KMS-11 (cell line): ENCODE measurements at regions not wholly inside any gene's neighbourhood (a gene's known extent, or its start where the extent isn't known, plus 50 kb on each side); places are given as distances from the start of the nearest gene placed in this dataset.
A peak's percentile ranks its signal among the peaks of the same experiment; 100 is the strongest.

Experiments used
- H2AFZ ChIP-seq: fragments of 200-600 bp; sonication (generic); 2 replicates; pipeline ENCODE4 v1.6.1; 2016; ENCODE audit warnings: antibody characterized with exemption, mixed run types, low read depth
- H3K27ac ChIP-seq: fragments of 200-600 bp; sonication (generic); 2 replicates; pipeline ENCODE4 v1.6.1; 2016; ENCODE audit warnings: mild to moderate bottlenecking, mixed run types
- H3K27me3 ChIP-seq: fragments of 200-600 bp; sonication (generic); 2 replicates; pipeline ENCODE4 v1.6.1; 2017; ENCODE audit warnings: mild to moderate bottlenecking, low read depth, mixed run types, moderate library complexity; ENCODE audit not compliant: insufficient read depth
- H3K36me3 ChIP-seq: fragments of 200-600 bp; sonication (generic); 2 replicates; pipeline ENCODE4 v1.6.1; 2017; ENCODE audit warnings: mild to moderate bottlenecking, mixed run types; ENCODE audit not compliant: insufficient read depth
- H3K4me1 ChIP-seq: fragments of 200-600 bp; sonication (generic); 2 replicates; pipeline ENCODE4 v1.6.1; 2016; ENCODE audit warnings: mild to moderate bottlenecking, low read depth, mixed run types; ENCODE audit not compliant: poor library complexity, severe bottlenecking
- H3K4me2 ChIP-seq: fragments of 200-600 bp; sonication (generic); 2 replicates; pipeline ENCODE4 v1.7.0; 2016; ENCODE audit warnings: mild to moderate bottlenecking, mixed run types
- H3K4me3 ChIP-seq: fragments of 200-600 bp; sonication (generic); IDR thresholded peaks from 2 replicates; pipeline ENCODE4 v1.6.1; 2017; ENCODE audit warnings: low read depth, low read length, mixed read lengths; ENCODE audit not compliant: insufficient read depth
- H3K79me2 ChIP-seq: fragments of 200-600 bp; sonication (generic); 2 replicates; pipeline ENCODE4 v1.6.1; 2016; ENCODE audit warnings: low read depth, mixed run types; ENCODE audit not compliant: insufficient read depth
- H3K9ac ChIP-seq: fragments of 200-600 bp; sonication (generic); 2 replicates; pipeline ENCODE4 v1.6.1; 2016; ENCODE audit warnings: mild to moderate bottlenecking, mixed run types
- H4K20me1 ChIP-seq: fragments of 200-600 bp; sonication (generic); 2 replicates; pipeline ENCODE4 v1.6.1; 2016; ENCODE audit warnings: mild to moderate bottlenecking, mixed run types; ENCODE audit not compliant: insufficient read depth
- CTCF ChIP-seq: fragments of 200-600 bp; sonication (generic); conservative IDR thresholded peaks from 2 replicates; pipeline ENCODE4 v1.6.1; 2017; ENCODE audit warnings: low read depth, mild to moderate bottlenecking, antibody characterized with exemption, low read length, moderate library complexity, mixed read lengths

- H3K4me1 ChIP-seq, result peaks cover 28% of the 10 kb centered on the region
- no peak overlapping the region for H3K4me3 ChIP-seq
- no peak for TF ChIP-seq CTCF
- H3K36me3 ChIP-seq, result peaks cover 10% of the 10 kb centered on the region; the same call in 1 of the 2 replicates
- H3K79me2 ChIP-seq, result peaks cover 47% of the 10 kb centered on the region
- H3K27me3 ChIP-seq, result no peaks in the 10 kb centered on the region
- H4K20me1 ChIP-seq, result no peaks in the 10 kb centered on the region
- H3K9ac ChIP-seq, result peak overlapping the region; percentile 100
- H3K4me2 ChIP-seq, result peak overlapping the region; percentile 67
- no peak overlapping the region for H2AFZ ChIP-seq
- peak overlapping the region; percentile 96 for H3K27ac ChIP-seq
These were observed 100.6 kb upstream of the PRSS16 start for GRCh38 chr6:27146706-27147505.

- Histone ChIP-seq H3K36me3 (peaks cover 4% of the 10 kb centered on the region; the same call in 1 of the 2 replicates), H3K4me3 (no peak overlapping the region), H3K27me3 (no peaks in the 10 kb centered on the region), H2AFZ (no peak overlapping the region), H4K20me1 (no peaks in the 10 kb centered on the region), H3K9ac (peak overlapping the region; percentile 100; the same call in 1 of the 2 replicates), H3K79me2 (peaks cover 32% of the 10 kb centered on the region), H3K27ac (peak overlapping the region; percentile 96; the same call in 1 of the 2 replicates), H3K4me2 (peak overlapping the region; percentile 57; the same call in 1 of the 2 replicates), H3K4me1 (peaks cover 26% of the 10 kb centered on the region)
- no peak for TF ChIP-seq CTCF
These were observed 99.1 kb upstream of the PRSS16 start for GRCh38 chr6:27148404-27148795.

GRCh38 chr6:27149150-27149549 lies 98.4 kb upstream of the PRSS16 start:
- peak overlapping the region; percentile 96; the same call in 1 of the 2 replicates for H3K27ac ChIP-seq
- H3K4me1 ChIP-seq, result peaks cover 22% of the 10 kb centered on the region
- no peaks in the 10 kb centered on the region for H4K20me1 ChIP-seq
- H3K36me3 ChIP-seq, result peaks cover 4% of the 10 kb centered on the region; the same call in 1 of the 2 replicates
- no peak overlapping the region; the same call in 1 of the 2 replicates for H3K4me2 ChIP-seq
- no peak overlapping the region for H3K9ac ChIP-seq
- H2AFZ ChIP-seq, result no peak overlapping the region
- H3K4me3 ChIP-seq, result no peak overlapping the region
- TF ChIP-seq CTCF, result no peak
- no peaks in the 10 kb centered on the region for H3K27me3 ChIP-seq
- peaks cover 25% of the 10 kb centered on the region for H3K79me2 ChIP-seq

- no peaks in the 10 kb centered on the region for H3K79me2 ChIP-seq
- H3K4me3 ChIP-seq, result no peak overlapping the region
- no peaks in the 10 kb centered on the region for H3K36me3 ChIP-seq
- H2AFZ ChIP-seq, result no peak overlapping the region
- H3K4me2 ChIP-seq, result peak overlapping the region; percentile 55
- no peaks in the 10 kb centered on the region for H4K20me1 ChIP-seq
- peaks cover 18% of the 10 kb centered on the region for H3K4me1 ChIP-seq
- H3K9ac ChIP-seq, result no peak overlapping the region
- H3K27ac ChIP-seq, result peak overlapping the region; percentile 27; the same call in 1 of the 2 replicates
- H3K27me3 ChIP-seq, result no peaks in the 10 kb centered on the region
- no peak for TF ChIP-seq CTCF
These were observed 92.8 kb upstream of the PRSS16 start for GRCh38 chr6:27154696-27155095.
